SU-DHL-6 (cell line): ENCODE measurements at regions not wholly inside any gene's neighbourhood (a gene's known extent, or its start where the extent isn't known, plus 50 kb on each side); places are given as distances from the start of the nearest gene placed in this dataset.
"Not testable (repeated sequence)": the region's sequence is repeated elsewhere in the genome, so short reads cannot be mapped to it uniquely, and the experiment has no call there.

Experiments used
- H2AFZ ChIP-seq: fragments of 200-600 bp; sonication (generic); 2 replicates; pipeline ENCODE4 v1.6.1; 2014; ENCODE audit warnings: low read depth, mild to moderate bottlenecking, moderate library complexity, mixed read lengths, antibody characterized with exemption, low read length; ENCODE audit not compliant: severe bottlenecking
- H3F3A ChIP-seq: fragments of 200-600 bp; shearing (Covaris generic); 2 replicates; pipeline ENCODE4 v1.6.0; 2016; ENCODE audit warnings: antibody characterized with exemption, mild to moderate bottlenecking; ENCODE audit not compliant: insufficient read depth
- H3K27ac ChIP-seq: fragments of 200-600 bp; sonication (generic); 2 replicates; pipeline ENCODE4 v1.5.1; 2016; ENCODE audit warnings: low read depth, mild to moderate bottlenecking, low read length, moderate library complexity, mixed read lengths
- H3K27me3 ChIP-seq: fragments of 200-600 bp; sonication (generic), shearing (Covaris generic); 2 replicates; pipeline ENCODE4 v1.6.0; 2014; ENCODE audit warnings: mild to moderate bottlenecking, low read length
- H3K36me3 ChIP-seq: fragments of 200-600 bp; sonication (generic); 2 replicates; pipeline ENCODE4 v1.6.1; 2014; ENCODE audit warnings: mild to moderate bottlenecking, low read length, mixed read lengths
- H3K4me2 ChIP-seq: fragments of 300-600, 200-600 bp; shearing (Covaris generic), sonication (generic); 2 replicates; pipeline ENCODE4 v1.6.0; 2014; ENCODE audit warnings: low read length, low read depth, mild to moderate bottlenecking; ENCODE audit not compliant: poor library complexity, severe bottlenecking
- H3K4me3 ChIP-seq: fragments of 200-600 bp; sonication (generic); 2 replicates; pipeline ENCODE4 v1.5.1; 2014; ENCODE audit warnings: antibody characterized with exemption, low read length, mild to moderate bottlenecking, mixed read lengths; ENCODE audit not compliant: insufficient read depth, poor library complexity, severe bottlenecking
- H3K79me2 ChIP-seq: fragments of 200-600 bp; sonication (generic); 2 replicates; pipeline ENCODE4 v1.6.1; 2014; ENCODE audit warnings: mild to moderate bottlenecking, low read length, moderate library complexity; ENCODE audit not compliant: insufficient read depth
- H3K9ac ChIP-seq: fragments of 200-600 bp; sonication (generic); 2 replicates; pipeline ENCODE4 v1.7.0; 2014; ENCODE audit warnings: mild to moderate bottlenecking, low read length
- H3K9me2 ChIP-seq: fragments of 200-600 bp; sonication (generic); replicated peaks from 2 replicates; pipeline ENCODE4 v1.6.1; 2014; ENCODE audit warnings: low read length; ENCODE audit not compliant: insufficient read depth
- H3K9me3 ChIP-seq: fragments of 200-600 bp; sonication (generic); 2 replicates; pipeline ENCODE4 v1.6.1; 2014; ENCODE audit warnings: low read length, mixed read lengths; ENCODE audit not compliant: insufficient read depth
- H4K20me1 ChIP-seq: fragments of 200-600 bp; sonication (generic); 2 replicates; pipeline ENCODE4 v1.6.1; 2014; ENCODE audit warnings: low read depth, mild to moderate bottlenecking, antibody characterized with exemption, low read length, moderate library complexity, mixed read lengths
- CTCF ChIP-seq: fragments of 200-600 bp; sonication (generic); IDR thresholded peaks from one replicate; pipeline ENCODE4 v1.5.1; 2017; ENCODE audit warnings: antibody characterized with exemption, mild to moderate bottlenecking, low read length, moderate library complexity; ENCODE audit not compliant: insufficient read depth, poor library complexity, severe bottlenecking
- EZH2phosphoT487 ChIP-seq: fragments of 200-600 bp; sonication (generic), shearing (Covaris generic); conservative IDR thresholded peaks from 2 replicates; pipeline ENCODE4 v1.6.1; 2018; ENCODE audit warnings: mild to moderate bottlenecking, antibody characterized with exemption, low read length, moderate library complexity, mixed read lengths

DNA sequence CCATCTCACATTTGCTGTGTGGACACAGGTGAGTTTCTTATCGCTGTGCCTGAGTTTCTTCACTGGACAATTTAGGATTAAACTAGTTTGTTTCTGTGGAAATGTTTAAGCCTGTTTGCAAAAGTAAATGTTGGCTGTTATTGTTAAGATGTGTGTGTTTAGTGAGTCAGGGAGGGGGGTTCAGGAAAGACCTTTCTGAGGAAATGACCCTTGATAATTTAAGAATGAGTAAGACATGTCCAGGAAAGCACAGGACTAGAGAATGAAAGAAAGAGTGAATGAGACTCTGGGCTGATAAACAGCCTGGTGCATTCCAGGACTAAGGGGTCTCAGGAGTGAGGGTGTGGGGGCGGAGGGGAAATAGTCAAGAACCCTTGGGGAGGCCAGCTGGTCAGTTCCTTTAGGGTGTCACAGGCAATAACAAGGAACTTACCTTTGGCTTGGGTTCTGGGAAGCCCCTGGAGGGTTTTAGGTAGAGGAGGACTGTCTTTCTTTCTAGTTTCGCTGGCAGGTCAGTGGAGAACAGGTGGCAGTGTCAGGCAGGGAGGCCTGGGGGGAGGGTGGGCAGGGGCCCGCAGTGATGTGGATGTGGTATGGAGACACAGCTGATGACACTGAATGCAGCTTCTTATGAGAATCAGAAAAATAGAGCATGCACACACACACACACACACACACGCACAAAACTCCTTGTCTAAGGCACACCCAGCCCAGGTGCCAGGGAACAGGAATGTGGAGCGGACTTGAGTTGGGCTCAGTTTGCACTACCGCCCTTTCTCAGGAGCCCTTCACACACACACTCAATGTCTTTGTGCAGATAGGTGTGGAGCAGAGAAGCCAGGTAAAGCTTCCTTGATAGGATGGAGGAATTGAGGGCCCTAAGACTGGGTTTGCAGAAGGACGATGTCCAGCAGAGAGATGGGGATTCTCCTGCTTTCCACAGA is 1005.5 kb downstream of the VRK1 start:
- Histone ChIP-seq H3K27ac (no peak overlapping the region), H3K79me2 (no peaks in the 10 kb centered on the region), H3K27me3 (no peaks in the 10 kb centered on the region), H3K9ac (no peak overlapping the region), H3K4me2 (no peak overlapping the region), H3F3A (no peaks in the 10 kb centered on the region), H3K9me2 (no peaks in the 10 kb centered on the region), H3K9me3 (no peaks in the 10 kb centered on the region), H2AFZ (no peak overlapping the region), H3K36me3 (no peaks in the 10 kb centered on the region), H4K20me1 (no peaks in the 10 kb centered on the region), H3K4me3 (no peak overlapping the region)
- TF ChIP-seq EZH2phosphoT487, result no peak
- TF ChIP-seq CTCF, result no peak

- Histone ChIP-seq H3K9me3 (no peaks in the 10 kb centered on the region), H4K20me1 (no peaks in the 10 kb centered on the region), H3K9ac (no peak overlapping the region), H3K27ac (no peak overlapping the region), H3K36me3 (no peaks in the 10 kb centered on the region), H3K4me2 (no peak overlapping the region), H3K4me3 (no peak overlapping the region), H3F3A (no peaks in the 10 kb centered on the region), H3K27me3 (no peaks in the 10 kb centered on the region), H2AFZ (no peak overlapping the region), H3K79me2 (no peaks in the 10 kb centered on the region), H3K9me2 (no peaks in the 10 kb centered on the region)
- TF ChIP-seq CTCF (no peak), EZH2phosphoT487 (no peak)
These were observed 1006.9 kb downstream of the VRK1 start for GRCh38 chr14:97804056-97804455.

- no peak overlapping the region for H3K4me3 ChIP-seq
- no peaks in the 10 kb centered on the region for H3F3A ChIP-seq
- no peak overlapping the region for H3K4me2 ChIP-seq
- no peaks in the 10 kb centered on the region for H3K9me2 ChIP-seq
- no peak overlapping the region for H3K9ac ChIP-seq
- H3K27ac ChIP-seq, result no peak overlapping the region
- no peaks in the 10 kb centered on the region for H3K9me3 ChIP-seq
- no peak for TF ChIP-seq EZH2phosphoT487
- TF ChIP-seq CTCF, result no peak
- no peaks in the 10 kb centered on the region for H3K27me3 ChIP-seq
- no peaks in the 10 kb centered on the region for H3K79me2 ChIP-seq
- no peaks in the 10 kb centered on the region for H3K36me3 ChIP-seq
- H2AFZ ChIP-seq, result no peak overlapping the region
- no peaks in the 10 kb centered on the region for H4K20me1 ChIP-seq
These were observed 1009.7 kb downstream of the VRK1 start for GRCh38 chr14:97806891-97807290.

DNA sequence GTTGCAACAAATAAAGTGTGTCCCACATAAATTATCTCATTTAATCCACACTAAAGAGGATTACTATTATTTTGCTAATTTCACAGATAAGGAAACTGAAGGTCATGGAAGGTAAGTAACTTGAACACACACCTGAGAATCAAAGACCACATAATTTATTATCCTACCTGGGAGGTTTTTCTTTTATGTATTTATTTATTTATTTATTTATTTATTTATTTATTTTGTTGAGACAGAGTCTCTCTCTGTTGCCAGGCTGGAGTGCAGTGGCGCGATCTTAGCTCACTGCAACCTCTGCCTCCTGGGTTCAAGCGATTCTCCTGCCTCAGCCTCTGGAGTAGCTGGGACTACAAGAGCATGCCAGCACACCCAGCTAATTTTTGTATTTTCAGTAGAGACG is 1011.4 kb downstream of the VRK1 start:
- not testable (repeated sequence) for H3K9me3 ChIP-seq, H3K27ac ChIP-seq, H4K20me1 ChIP-seq, H3F3A ChIP-seq, H3K27me3 ChIP-seq, H3K4me3 ChIP-seq, H3K79me2 ChIP-seq, H2AFZ ChIP-seq, H3K36me3 ChIP-seq, H3K9ac ChIP-seq, H3K4me2 ChIP-seq, H3K9me2 ChIP-seq
